Posterior cingulate gyrus (tissue), 11 donors: ENCODE measurements at regions not wholly inside any gene's neighbourhood (a gene's known extent, or its start where the extent isn't known, plus 50 kb on each side); places are given as distances from the start of the nearest gene placed in this dataset.
A peak's percentile ranks its signal among the peaks of the same experiment; 100 is the strongest.

Experiments used
- DNase-seq, 10 donors: peaks; one replicate each; pipeline versions ENCODE4 v3.0.0 to v3.0.0-alpha.2; 2020 to 2021; ENCODE audit warnings: mixed read lengths in 3 of 10
- intact Hi-C: fragments of 100-400 bp; cut with DNase I; formaldehyde crosslinking; loops from one replicate; pipeline ENCODE4 v1.15.1; 2023

- intact Hi-C loops = no loop called here
- DNase-seq = no peak
Measured at GRCh38 chrX:45295259-45295986, 94.7 kb upstream of the DIPK2B start.

- no peak for DNase-seq
- intact Hi-C loops = no loop called here
Measured at GRCh38 chrX:45274576-45274975, 73.9 kb upstream of the DIPK2B start.

- intact Hi-C loops = no loop called here
- no peak for DNase-seq
Measured at GRCh38 chrX:45267007-45267406, 66.3 kb upstream of the DIPK2B start.

- intact Hi-C loops = no loop called here
- DNase-seq = no peak
Measured at GRCh38 chrX:45266456-45266855, 65.8 kb upstream of the DIPK2B start.

GRCh38 chrX:45264865-45265264 is 64.2 kb upstream of the DIPK2B start:
- peak in 1 of 10 donors; percentile 9 for DNase-seq
- intact Hi-C loops = no loop called here

- no peak for DNase-seq
- intact Hi-C loops = no loop called here
Measured at GRCh38 chrX:45261471-45261870, 60.8 kb upstream of the DIPK2B start.

- DNase-seq = no peak
- intact Hi-C loops = no loop called here
Measured at GRCh38 chrX:45261005-45261404, 60.3 kb upstream of the DIPK2B start.

- no peak for DNase-seq
- intact Hi-C loops = no loop called here
Measured at GRCh38 chrX:45258731-45259402, 58.2 kb upstream of the DIPK2B start.
